GM12878 (cell line): ENCODE measurements at regions not wholly inside any gene's neighbourhood (a gene's known extent, or its start where the extent isn't known, plus 50 kb on each side); places are given as distances from the start of the nearest gene placed in this dataset.

Experiments
- ATAC-seq: fragments of 200-7000 bp; cut with Tn5 transposase; 3 replicates; pipeline ENCODE4 v1.9.1; 2020; ENCODE audit warnings: mild to moderate bottlenecking, moderate library complexity
- BruUV-seq: library from RNA; stranded (reverse); fragments of 400-500 nt; replicated peaks from 2 replicates; lab custom pipeline; 2021; lab: Mats Ljungman, UMichigan
- CTCF ChIA-PET: fragments of 300-600 bp; sonication (Branson Sonifier 250); formaldehyde crosslinking; extraction: SDS; loops from one replicate; lab custom pipeline; 2021; ENCODE audit warnings: inconsistent platforms; lab: Yijun Ruan, JAX
- POLR2A ChIA-PET: fragments of 350-600 bp; formaldehyde crosslinking; extraction: SDS; loops from one replicate; lab custom pipeline; 2021; ENCODE audit warnings: inconsistent platforms; lab: Charles Lee
- RAD21 ChIA-PET: fragments of 300-600 bp; sonication (Branson Sonifier 250); formaldehyde crosslinking; loops from one replicate; lab custom pipeline; 2023; ENCODE audit warnings: antibody characterized with exemption; ENCODE audit not compliant: unreplicated experiment; lab: Charles Lee
- SMC1A ChIA-PET: fragments of 300-600 bp; sonication (Branson Sonifier 250); formaldehyde crosslinking; loops from one replicate; lab custom pipeline; 2023; ENCODE audit not compliant: unreplicated experiment, uncharacterized antibody; lab: Charles Lee
- DNase-seq: peaks from one replicate; pipeline ENCODE4 v3.0.0-alpha.2; 2011; ENCODE audit warnings: low read depth, low spot score
- FAIRE-seq: peaks from 3 replicates; lab custom pipeline; 2011; peaks lifted over from hg19 to GRCh38; lab: Jason Lieb, UNC
- H2AFZ ChIP-seq: 2 replicates; pipeline ENCODE4 v1.6.0; 2011; ENCODE audit warnings: low read depth, low read length, control low read depth; ENCODE audit not compliant: control insufficient read depth
- H3K27ac ChIP-seq: 2 replicates; pipeline ENCODE4 v1.5.1; 2011; ENCODE audit warnings: control low read depth; ENCODE audit not compliant: control insufficient read depth, insufficient read depth
- H3K27me3 ChIP-seq, 2 experiments: replicated peaks in 1 of 2; 2 replicates each; pipeline versions ENCODE4 v1.6.0 to v1.6.1; 2011; ENCODE audit warnings: low read length in 1 of 2; ENCODE audit not compliant: control insufficient read depth in 2 of 2, insufficient read depth in 2 of 2
- H3K36me3 ChIP-seq, 2 experiments: 2 replicates each; pipeline ENCODE4 v1.5.1; 2011; ENCODE audit warnings: low read length in 1 of 2; ENCODE audit not compliant: control insufficient read depth in 2 of 2, insufficient read depth in 2 of 2
- H3K4me1 ChIP-seq: 2 replicates; pipeline ENCODE4 v1.6.1; 2011; ENCODE audit warnings: mild to moderate bottlenecking, low read length, moderate library complexity, mixed read lengths; ENCODE audit not compliant: control insufficient read depth, insufficient read depth
- H3K4me2 ChIP-seq: 2 replicates; pipeline ENCODE4 v1.6.0; 2011; ENCODE audit warnings: control low read depth; ENCODE audit not compliant: control insufficient read depth, insufficient read depth
- H3K4me3 ChIP-seq: fragments of 200-600 bp; sonication (generic); 2 replicates; pipeline ENCODE4 v1.5.1; 2016
- H3K79me2 ChIP-seq: 2 replicates; pipeline ENCODE4 v1.6.0; 2011; ENCODE audit warnings: low read length; ENCODE audit not compliant: control insufficient read depth, insufficient read depth
- H3K9ac ChIP-seq: 2 replicates; pipeline ENCODE4 v1.8.0; 2011; ENCODE audit warnings: low read length, control low read depth, mixed read lengths; ENCODE audit not compliant: control insufficient read depth, insufficient read depth
- H3K9me3 ChIP-seq: replicated peaks from 3 replicates; pipeline ENCODE4 v1.5.1; 2011; ENCODE audit warnings: mild to moderate bottlenecking, low read length; ENCODE audit not compliant: control insufficient read depth, insufficient read depth
- H4K20me1 ChIP-seq: 2 replicates; pipeline ENCODE4 v1.6.0; 2011; ENCODE audit not compliant: control insufficient read depth, insufficient read depth
- BCL11A ChIP-seq: IDR thresholded peaks from 2 replicates; pipeline ENCODE4 v1.6.1; 2011; ENCODE audit warnings: low read depth, low read length
- CREM ChIP-seq: IDR thresholded peaks from 2 replicates; pipeline ENCODE4 v1.6.1; 2014; ENCODE audit warnings: antibody characterized with exemption, low read depth
- CUX1 ChIP-seq: IDR thresholded peaks from 2 replicates; pipeline ENCODE4 v1.6.1; 2012; ENCODE audit warnings: improper control_type of control experiment, low read depth, low read length; ENCODE audit not compliant: insufficient replicate concordance
- EED ChIP-seq: sonication (generic); IDR thresholded peaks from 2 replicates; pipeline ENCODE4 v1.6.1; 2016; ENCODE audit warnings: antibody characterized with exemption, low read depth
- PAX8 ChIP-seq: fragments of 450-650 bp; IDR thresholded peaks from 2 replicates; pipeline ENCODE4 v1.6.1; 2017; ENCODE audit warnings: mild to moderate bottlenecking, moderate library complexity
- RAD21 ChIP-seq: IDR thresholded peaks from 2 replicates; pipeline ENCODE4 v1.6.1; 2011; ENCODE audit warnings: mild to moderate bottlenecking, low read depth, low read length, moderate library complexity; ENCODE audit not compliant: insufficient read depth
- RELA ChIP-seq: fragments of 450-650 bp; IDR thresholded peaks from 2 replicates; pipeline ENCODE4 v1.8.0; 2014; ENCODE audit warnings: borderline replicate concordance; ENCODE audit not compliant: partially characterized antibody
- SP1 ChIP-seq: IDR thresholded peaks from one replicate; pipeline ENCODE4 v1.6.1; 2011; ENCODE audit warnings: low read depth, low read length
- SPI1 ChIP-seq: IDR thresholded peaks from 2 replicates; pipeline ENCODE4 v1.6.1; 2011; ENCODE audit warnings: low read depth, mild to moderate bottlenecking, low read length, moderate library complexity, borderline replicate concordance; ENCODE audit not compliant: insufficient read depth
- SRF ChIP-seq, 2 experiments: IDR thresholded peaks; 2 replicates each; pipeline ENCODE4 v1.6.1; 2011; ENCODE audit warnings: low read depth in 2 of 2, low read length in 2 of 2, mild to moderate bottlenecking in 1 of 2, moderate library complexity in 1 of 2
- TAF1 ChIP-seq: IDR thresholded peaks from 2 replicates; pipeline ENCODE4 v1.6.1; 2011; ENCODE audit warnings: mild to moderate bottlenecking, low read depth, low read length, borderline replicate concordance
- in situ Hi-C: fragments of 300-500 bp; cut with MboI; formaldehyde crosslinking; loops from 9 replicates; pipeline ENCODE4 v1.14.3; 2018; ENCODE audit warnings: mixed read lengths
- intact Hi-C: fragments of 100-400 bp; cut with micrococcal nuclease; formaldehyde crosslinking; loops from one replicate; pipeline ENCODE4 v1.14.2; 2022; ENCODE audit not compliant: unreplicated experiment
- TF ChIP-seq, protein P1 (sequence below): fragments of 450-650 bp; formaldehyde crosslinking; IDR thresholded peaks from 2 replicates; pipeline ENCODE4 v1.5.0; 2022; ENCODE audit warnings: mild to moderate bottlenecking, missing genetic modification characterization
- TF ChIP-seq, protein P2 (sequence below): IDR thresholded peaks from 2 replicates; pipeline ENCODE4 v1.6.1; 2011; ENCODE audit warnings: low read depth, mild to moderate bottlenecking, low read length, moderate library complexity, borderline replicate concordance; ENCODE audit errors: extremely low read depth
- TF ChIP-seq, protein P3 (sequence below): fragments of 150-350 bp; IDR thresholded peaks from 2 replicates; pipeline ENCODE4 v1.6.1; 2016; ENCODE audit warnings: low read depth, low read length

- Histone ChIP-seq H3K9me3 (no peaks in the 10 kb centered on the region), H3K27ac (no peak overlapping the region), H3K27me3 (no peaks in the 10 kb centered on the region), H3K4me3 (no peak overlapping the region), H4K20me1 (no peaks in the 10 kb centered on the region), H3K4me1 (no peaks in the 10 kb centered on the region), H3K9ac (no peak overlapping the region), H3K4me2 (no peak overlapping the region), H3K79me2 (no peaks in the 10 kb centered on the region), H2AFZ (no peak overlapping the region), H3K36me3 (no peaks in the 10 kb centered on the region)
- intact Hi-C loops: no loop called here
- POLR2A ChIA-PET: no interaction called here
- DNase-seq (no peak), ATAC-seq (no peak), FAIRE-seq (no peak)
- in situ Hi-C loops: no loop called here
- BruUV-seq: no TSS peak
- SMC1A ChIA-PET: no interaction called here
- CTCF ChIA-PET: no interaction called here
- RAD21 ChIA-PET: no interaction called here
- TF ChIP-seq TAF1 (no peak), RELA (no peak), BCL11A (no peak), SP1 (no peak), SRF (IDR thresholded peaks at IDR 0.05; ENCODE audit: low read depth in 2 of 2, low read length in 2 of 2) (no peak), CUX1 (no peak), SPI1 (no peak), RAD21 (no peak), PAX8 (no peak), CREM (no peak), EED (no peak)
- TF ChIP-seq, protein P1, sequence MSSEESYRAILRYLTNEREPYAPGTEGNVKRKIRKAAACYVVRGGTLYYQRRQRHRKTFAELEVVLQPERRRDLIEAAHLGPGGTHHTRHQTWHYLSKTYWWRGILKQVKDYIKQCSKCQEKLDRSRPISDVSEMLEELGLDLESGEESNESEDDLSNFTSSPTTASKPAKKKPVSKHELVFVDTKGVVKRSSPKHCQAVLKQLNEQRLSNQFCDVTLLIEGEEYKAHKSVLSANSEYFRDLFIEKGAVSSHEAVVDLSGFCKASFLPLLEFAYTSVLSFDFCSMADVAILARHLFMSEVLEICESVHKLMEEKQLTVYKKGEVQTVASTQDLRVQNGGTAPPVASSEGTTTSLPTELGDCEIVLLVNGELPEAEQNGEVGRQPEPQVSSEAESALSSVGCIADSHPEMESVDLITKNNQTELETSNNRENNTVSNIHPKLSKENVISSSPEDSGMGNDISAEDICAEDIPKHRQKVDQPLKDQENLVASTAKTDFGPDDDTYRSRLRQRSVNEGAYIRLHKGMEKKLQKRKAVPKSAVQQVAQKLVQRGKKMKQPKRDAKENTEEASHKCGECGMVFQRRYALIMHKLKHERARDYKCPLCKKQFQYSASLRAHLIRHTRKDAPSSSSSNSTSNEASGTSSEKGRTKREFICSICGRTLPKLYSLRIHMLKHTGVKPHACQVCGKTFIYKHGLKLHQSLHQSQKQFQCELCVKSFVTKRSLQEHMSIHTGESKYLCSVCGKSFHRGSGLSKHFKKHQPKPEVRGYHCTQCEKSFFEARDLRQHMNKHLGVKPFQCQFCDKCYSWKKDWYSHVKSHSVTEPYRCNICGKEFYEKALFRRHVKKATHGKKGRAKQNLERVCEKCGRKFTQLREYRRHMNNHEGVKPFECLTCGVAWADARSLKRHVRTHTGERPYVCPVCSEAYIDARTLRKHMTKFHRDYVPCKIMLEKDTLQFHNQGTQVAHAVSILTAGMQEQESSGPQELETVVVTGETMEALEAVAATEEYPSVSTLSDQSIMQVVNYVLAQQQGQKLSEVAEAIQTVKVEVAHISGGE: no peak
- TF ChIP-seq, protein P2, sequence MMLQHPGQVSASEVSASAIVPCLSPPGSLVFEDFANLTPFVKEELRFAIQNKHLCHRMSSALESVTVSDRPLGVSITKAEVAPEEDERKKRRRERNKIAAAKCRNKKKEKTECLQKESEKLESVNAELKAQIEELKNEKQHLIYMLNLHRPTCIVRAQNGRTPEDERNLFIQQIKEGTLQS: no peak
- TF ChIP-seq, protein P3, sequence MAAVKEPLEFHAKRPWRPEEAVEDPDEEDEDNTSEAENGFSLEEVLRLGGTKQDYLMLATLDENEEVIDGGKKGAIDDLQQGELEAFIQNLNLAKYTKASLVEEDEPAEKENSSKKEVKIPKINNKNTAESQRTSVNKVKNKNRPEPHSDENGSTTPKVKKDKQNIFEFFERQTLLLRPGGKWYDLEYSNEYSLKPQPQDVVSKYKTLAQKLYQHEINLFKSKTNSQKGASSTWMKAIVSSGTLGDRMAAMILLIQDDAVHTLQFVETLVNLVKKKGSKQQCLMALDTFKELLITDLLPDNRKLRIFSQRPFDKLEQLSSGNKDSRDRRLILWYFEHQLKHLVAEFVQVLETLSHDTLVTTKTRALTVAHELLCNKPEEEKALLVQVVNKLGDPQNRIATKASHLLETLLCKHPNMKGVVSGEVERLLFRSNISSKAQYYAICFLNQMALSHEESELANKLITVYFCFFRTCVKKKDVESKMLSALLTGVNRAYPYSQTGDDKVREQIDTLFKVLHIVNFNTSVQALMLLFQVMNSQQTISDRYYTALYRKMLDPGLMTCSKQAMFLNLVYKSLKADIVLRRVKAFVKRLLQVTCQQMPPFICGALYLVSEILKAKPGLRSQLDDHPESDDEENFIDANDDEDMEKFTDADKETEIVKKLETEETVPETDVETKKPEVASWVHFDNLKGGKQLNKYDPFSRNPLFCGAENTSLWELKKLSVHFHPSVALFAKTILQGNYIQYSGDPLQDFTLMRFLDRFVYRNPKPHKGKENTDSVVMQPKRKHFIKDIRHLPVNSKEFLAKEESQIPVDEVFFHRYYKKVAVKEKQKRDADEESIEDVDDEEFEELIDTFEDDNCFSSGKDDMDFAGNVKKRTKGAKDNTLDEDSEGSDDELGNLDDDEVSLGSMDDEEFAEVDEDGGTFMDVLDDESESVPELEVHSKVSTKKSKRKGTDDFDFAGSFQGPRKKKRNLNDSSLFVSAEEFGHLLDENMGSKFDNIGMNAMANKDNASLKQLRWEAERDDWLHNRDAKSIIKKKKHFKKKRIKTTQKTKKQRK: no peak
Measured at GRCh38 chr3:80521081-80521480, 753.3 kb upstream of the ROBO1 start.
